Thyroid gland (tissue), 4 donors: ENCODE measurements at regions not wholly inside any gene's neighbourhood (a gene's known extent, or its start where the extent isn't known, plus 50 kb on each side); places are given as distances from the start of the nearest gene placed in this dataset.

Experiments
- POLR2A ChIP-seq, 2 donors: fragments of 450-650 bp; IDR thresholded peaks; one replicate each; pipeline ENCODE4 v1.6.1; 2017; ENCODE audit warnings: antibody characterized with exemption in 2 of 2, mild to moderate bottlenecking in 2 of 2, moderate library complexity in 1 of 2
- TF ChIP-seq, protein P1 (sequence below), 6 experiments: fragments of 200-600 bp in 3 of 6; fragments of 450-650 bp in 3 of 6; sonication (generic) in 3 of 6; IDR thresholded peaks; one replicate each; pipeline ENCODE4 v1.5.1; 2016 to 2019; ENCODE audit warnings: antibody characterized with exemption in 6 of 6, mild to moderate bottlenecking in 2 of 6, inconsistent platforms in 1 of 6, moderate library complexity in 1 of 6

DNA sequence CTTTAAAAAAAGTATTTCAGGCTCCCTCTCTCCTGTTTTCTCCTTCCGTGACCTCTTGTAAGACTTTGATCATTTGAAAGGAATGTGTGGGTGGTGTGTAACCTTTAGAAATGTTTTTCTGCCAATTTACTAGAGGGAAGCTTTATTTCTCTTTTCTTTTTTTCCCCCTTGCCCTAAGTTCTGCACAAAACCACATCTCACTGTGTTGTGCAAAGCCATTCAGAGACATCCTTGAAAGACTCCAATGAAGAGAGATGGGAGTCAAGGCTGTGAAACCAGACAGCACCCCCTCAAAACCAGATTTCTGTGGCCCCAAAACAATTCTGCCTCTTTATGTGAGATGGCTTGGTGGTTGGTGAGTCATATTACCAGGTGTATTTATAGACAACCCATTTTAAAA is 184.6 kb upstream of the ERBB4 start:
- no peak for TF ChIP-seq POLR2A (IDR thresholded peaks at IDR 0.05)
- TF ChIP-seq, protein P1, sequence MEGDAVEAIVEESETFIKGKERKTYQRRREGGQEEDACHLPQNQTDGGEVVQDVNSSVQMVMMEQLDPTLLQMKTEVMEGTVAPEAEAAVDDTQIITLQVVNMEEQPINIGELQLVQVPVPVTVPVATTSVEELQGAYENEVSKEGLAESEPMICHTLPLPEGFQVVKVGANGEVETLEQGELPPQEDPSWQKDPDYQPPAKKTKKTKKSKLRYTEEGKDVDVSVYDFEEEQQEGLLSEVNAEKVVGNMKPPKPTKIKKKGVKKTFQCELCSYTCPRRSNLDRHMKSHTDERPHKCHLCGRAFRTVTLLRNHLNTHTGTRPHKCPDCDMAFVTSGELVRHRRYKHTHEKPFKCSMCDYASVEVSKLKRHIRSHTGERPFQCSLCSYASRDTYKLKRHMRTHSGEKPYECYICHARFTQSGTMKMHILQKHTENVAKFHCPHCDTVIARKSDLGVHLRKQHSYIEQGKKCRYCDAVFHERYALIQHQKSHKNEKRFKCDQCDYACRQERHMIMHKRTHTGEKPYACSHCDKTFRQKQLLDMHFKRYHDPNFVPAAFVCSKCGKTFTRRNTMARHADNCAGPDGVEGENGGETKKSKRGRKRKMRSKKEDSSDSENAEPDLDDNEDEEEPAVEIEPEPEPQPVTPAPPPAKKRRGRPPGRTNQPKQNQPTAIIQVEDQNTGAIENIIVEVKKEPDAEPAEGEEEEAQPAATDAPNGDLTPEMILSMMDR (IDR thresholded peaks at IDR 0.05), result no peak
